Progenitor cell of endocrine pancreas (in vitro differentiated cells): ENCODE measurements at regions not wholly inside any gene's neighbourhood (a gene's known extent, or its start where the extent isn't known, plus 50 kb on each side); places are given as distances from the start of the nearest gene placed in this dataset.
"Not testable (repeated sequence)": the region's sequence is repeated elsewhere in the genome, so short reads cannot be mapped to it uniquely, and the experiment has no call there.

ENCODE experiments used
- DNase-seq: peaks from one replicate; pipeline ENCODE4 v3.0.0; 2021; ENCODE audit warnings: low spot score; ENCODE audit not compliant: unreplicated experiment
- H3K27ac Mint-ChIP-seq: 2 replicates; pipeline ENCODE4 v1.8.0; 2021; ENCODE audit warnings: mild to moderate bottlenecking, moderate library complexity, mixed read lengths
- H3K27me3 Mint-ChIP-seq: 2 replicates; pipeline ENCODE4 v1.8.0; 2021; ENCODE audit warnings: mixed read lengths
- H3K36me3 Mint-ChIP-seq: 2 replicates; pipeline ENCODE4 v1.8.0; 2022; ENCODE audit warnings: mixed read lengths; ENCODE audit not compliant: insufficient read depth
- H3K4me1 Mint-ChIP-seq: 2 replicates; pipeline ENCODE4 v1.8.0; 2021; ENCODE audit warnings: low read depth, mixed read lengths
- H3K4me3 Mint-ChIP-seq: 2 replicates; pipeline ENCODE4 v1.8.0; 2021; ENCODE audit warnings: low read depth, mild to moderate bottlenecking, moderate library complexity, mixed read lengths
- H3K9me3 Mint-ChIP-seq: 2 replicates; pipeline ENCODE4 v1.8.0; 2021; ENCODE audit warnings: low read depth, mixed read lengths
- CTCF ChIP-seq: fragments of 200-600 bp; sonication (generic); IDR thresholded peaks from one replicate; pipeline ENCODE4 v1.5.0; 2021; ENCODE audit warnings: antibody characterized with exemption, mild to moderate bottlenecking; ENCODE audit not compliant: unreplicated experiment

DNA sequence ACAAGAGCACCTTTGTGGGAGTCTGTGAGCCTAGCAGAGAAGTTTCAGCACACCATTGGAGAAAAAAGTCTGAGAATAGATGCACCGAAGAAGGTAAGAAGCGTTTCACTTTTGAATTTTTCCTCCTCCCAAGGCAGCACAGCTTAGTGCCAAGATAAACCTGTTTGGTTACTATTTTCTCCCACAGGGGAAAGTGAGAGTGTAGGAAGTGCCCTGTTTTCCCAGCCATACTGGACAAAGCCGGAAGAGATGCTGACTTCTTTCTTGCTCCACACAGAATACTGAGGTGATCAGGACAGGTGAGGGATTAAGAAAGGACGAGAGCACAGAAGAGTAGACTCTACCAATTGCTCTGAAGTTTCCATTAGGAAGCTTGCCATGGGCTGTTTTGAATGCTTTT, 1011.0 kb upstream of the MIR17HG start:
- DNase-seq, result no peak
- Mint-ChIP-seq H3K4me1 (peaks cover 5% of the 10 kb centered on the region), H3K27me3 (no peaks in the 10 kb centered on the region), H3K27ac (no peak overlapping the region), H3K9me3 (peaks cover 12% of the 10 kb centered on the region), H3K4me3 (no peak overlapping the region), H3K36me3 (no peaks in the 10 kb centered on the region)
- TF ChIP-seq CTCF, result no peak

- not testable (repeated sequence) for H3K27ac Mint-ChIP-seq, H3K36me3 Mint-ChIP-seq, H3K27me3 Mint-ChIP-seq, H3K4me1 Mint-ChIP-seq, DNase-seq, H3K4me3 Mint-ChIP-seq
- peaks cover 17% of the 10 kb centered on the region for H3K9me3 Mint-ChIP-seq
Measured at GRCh38 chr13:90341348-90341747, 1006.1 kb upstream of the MIR17HG start.

- H3K4me3 Mint-ChIP-seq, H3K27ac Mint-ChIP-seq, H3K9me3 Mint-ChIP-seq, H3K4me1 Mint-ChIP-seq, DNase-seq, H3K36me3 Mint-ChIP-seq, H3K27me3 Mint-ChIP-seq: not testable (repeated sequence)
Measured at GRCh38 chr13:90348477-90349136, 998.9 kb upstream of the MIR17HG start.

GRCh38 chr13:90352763-90353162, 994.7 kb upstream of the MIR17HG start:
- DNase-seq, result no peak
- Mint-ChIP-seq H3K9me3 (peaks cover 3% of the 10 kb centered on the region), H3K27me3 (no peaks in the 10 kb centered on the region), H3K27ac (no peak overlapping the region), H3K4me1 (peaks cover 7% of the 10 kb centered on the region), H3K36me3 (no peaks in the 10 kb centered on the region), H3K4me3 (no peak overlapping the region)
- TF ChIP-seq CTCF, result peak; percentile 15

DNA sequence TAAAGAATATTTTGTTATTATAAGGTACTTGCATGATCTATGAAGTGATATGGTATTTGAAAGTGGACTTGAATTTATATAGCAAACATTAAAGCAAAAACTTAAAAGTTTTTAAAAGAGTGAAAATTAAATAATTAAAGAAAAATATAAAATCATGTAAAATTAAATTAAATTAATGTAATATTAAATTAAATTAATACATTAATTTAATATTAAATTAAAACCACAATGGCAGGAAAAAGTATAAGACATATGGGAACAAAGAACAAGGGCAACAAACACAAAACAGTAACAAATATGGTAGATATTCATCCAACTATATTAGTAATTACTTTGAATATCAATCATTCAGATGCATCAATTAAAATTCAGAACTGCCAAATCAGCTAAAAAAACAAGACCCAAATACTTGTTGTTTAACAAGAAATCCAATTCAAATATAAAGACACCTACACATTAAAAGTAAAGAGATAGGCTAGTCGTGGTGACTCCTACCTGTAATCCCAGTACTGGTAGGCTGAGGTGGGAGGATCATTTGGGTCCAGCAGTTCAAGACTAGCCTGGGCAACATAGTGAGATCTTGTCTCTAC, 992.2 kb upstream of the MIR17HG start:
- H3K27ac Mint-ChIP-seq, result no peak overlapping the region
- no peak for TF ChIP-seq CTCF
- no peaks in the 10 kb centered on the region for H3K27me3 Mint-ChIP-seq
- H3K36me3 Mint-ChIP-seq, result no peaks in the 10 kb centered on the region
- peaks cover 7% of the 10 kb centered on the region for H3K4me1 Mint-ChIP-seq
- peaks cover 7% of the 10 kb centered on the region for H3K9me3 Mint-ChIP-seq
- no peak for DNase-seq
- H3K4me3 Mint-ChIP-seq, result no peak overlapping the region

GRCh38 chr13:90360785-90361184, 986.7 kb upstream of the MIR17HG start:
- Mint-ChIP-seq H3K9me3 (peaks cover 16% of the 10 kb centered on the region), H3K4me1 (no peaks in the 10 kb centered on the region)
- no peak for TF ChIP-seq CTCF

More at GRCh38 chr13:90360785-90361184, 986.7 kb upstream of the MIR17HG start:
- Mint-ChIP-seq H3K36me3 (no peaks in the 10 kb centered on the region), H3K27me3 (no peaks in the 10 kb centered on the region), H3K27ac (no peak overlapping the region), H3K4me3 (no peak overlapping the region)
- no peak for DNase-seq
